CD14-positive monocyte (primary cell): ENCODE measurements at regions not wholly inside any gene's neighbourhood (a gene's known extent, or its start where the extent isn't known, plus 50 kb on each side); places are given as distances from the start of the nearest gene placed in this dataset.

Experiments
- DNase-seq, 3 donors: peaks; one replicate each; pipeline ENCODE4 v3.0.0-alpha.2; 2011 to 2022
- H2AFZ ChIP-seq: 2 replicates; pipeline ENCODE4 v1.6.0; 2012; ENCODE audit warnings: mild to moderate bottlenecking, low read depth, low read length, inconsistent platforms; ENCODE audit not compliant: insufficient read depth, poor library complexity, severe bottlenecking
- H3K27ac ChIP-seq, 2 donors: 1 replicate in 1 of 2; 2 replicates in 1 of 2; pipeline ENCODE4 v1.5.1; 2012 to 2013; ENCODE audit warnings: low read length in 2 of 2, control low read depth in 1 of 2, inconsistent platforms in 1 of 2, low read depth in 1 of 2, mild to moderate bottlenecking in 1 of 2
- H3K27me3 ChIP-seq, 2 donors: one replicate each; pipeline versions ENCODE4 v1.6.0 to v1.6.1; 2011 to 2013; ENCODE audit warnings: low read length in 2 of 2; ENCODE audit not compliant: control insufficient read depth in 2 of 2, insufficient read depth in 2 of 2
- H3K36me3 ChIP-seq, 2 donors: replicated peaks in 1 of 2; 1 replicate in 1 of 2; 2 replicates in 1 of 2; pipeline versions ENCODE4 v1.5.1 to v1.6.1; 2012 to 2013; ENCODE audit warnings: low read length in 2 of 2, control low read depth in 1 of 2, inconsistent platforms in 1 of 2, mild to moderate bottlenecking in 1 of 2; ENCODE audit not compliant: insufficient read depth in 2 of 2, control insufficient read depth in 1 of 2
- H3K4me1 ChIP-seq, 2 donors: 1 replicate in 1 of 2; 2 replicates in 1 of 2; pipeline versions ENCODE4 v1.5.1 to v1.6.1; 2012 to 2013; ENCODE audit warnings: low read length in 2 of 2, control low read depth in 1 of 2, inconsistent platforms in 1 of 2, mild to moderate bottlenecking in 1 of 2, moderate library complexity in 1 of 2; ENCODE audit not compliant: insufficient read depth in 2 of 2, control insufficient read depth in 1 of 2
- H3K4me2 ChIP-seq: replicated peaks from 2 replicates; pipeline ENCODE3; 2012; ENCODE audit warnings: low read length, moderate library complexity, mild to moderate bottlenecking; ENCODE audit not compliant: poor library complexity, severe bottlenecking; ENCODE audit errors: extremely low read depth
- H3K4me3 ChIP-seq, 3 experiments: fragments of 200-600 bp in 1 of 3; sonication (generic) in 1 of 3; replicated peaks in 1 of 3; 1 replicate in 2 of 3; 2 replicates in 1 of 3; pipeline ENCODE4 v1.5.1; 2011 to 2013; ENCODE audit warnings: low read length in 3 of 3, mild to moderate bottlenecking in 3 of 3, control low read depth in 2 of 3, low read depth in 2 of 3, inconsistent platforms in 1 of 3, moderate library complexity in 1 of 3
- H3K79me2 ChIP-seq: 2 replicates; pipeline ENCODE4 v1.6.0; 2012; ENCODE audit warnings: mild to moderate bottlenecking, control low read depth, inconsistent platforms, low read length, moderate library complexity; ENCODE audit not compliant: insufficient read depth
- H3K9ac ChIP-seq: 2 replicates; pipeline ENCODE4 v1.6.0; 2017; ENCODE audit warnings: low read length, mild to moderate bottlenecking; ENCODE audit not compliant: insufficient read depth, poor library complexity, severe bottlenecking
- H3K9me3 ChIP-seq, 2 donors: replicated peaks in 1 of 2; 1 replicate in 1 of 2; 2 replicates in 1 of 2; pipeline versions ENCODE4 v1.5.1 to v1.6.1; 2012 to 2013; ENCODE audit warnings: low read length in 2 of 2, control low read depth in 1 of 2; ENCODE audit not compliant: control insufficient read depth in 1 of 2, insufficient read depth in 1 of 2
- H4K20me1 ChIP-seq: 2 replicates; pipeline ENCODE4 v1.6.0; 2012; ENCODE audit warnings: mild to moderate bottlenecking, low read length, control low read depth, moderate library complexity; ENCODE audit not compliant: insufficient read depth
- H3K27ac Mint-ChIP-seq, 7 donors: one replicate each; pipeline ENCODE4 v1.8.0; 2020; ENCODE audit warnings: mild to moderate bottlenecking in 7 of 7, mixed read lengths in 7 of 7, moderate library complexity in 6 of 7, inconsistent platforms in 2 of 7
- H3K27me3 Mint-ChIP-seq, 3 donors: one replicate each; pipeline ENCODE4 v1.8.0; 2021 to 2022; ENCODE audit warnings: low read depth in 3 of 3, mild to moderate bottlenecking in 3 of 3, mixed read lengths in 3 of 3, moderate library complexity in 3 of 3, inconsistent platforms in 1 of 3
- H3K36me3 Mint-ChIP-seq, 2 donors: one replicate each; pipeline ENCODE4 v1.8.0; 2020; ENCODE audit warnings: mixed read lengths in 2 of 2, inconsistent platforms in 1 of 2, mild to moderate bottlenecking in 1 of 2
- H3K4me1 Mint-ChIP-seq: one replicate; pipeline ENCODE4 v1.8.0; 2020; ENCODE audit warnings: mild to moderate bottlenecking, mixed read lengths
- H3K4me3 Mint-ChIP-seq, 2 donors: one replicate each; pipeline ENCODE4 v1.8.0; 2020; ENCODE audit warnings: mild to moderate bottlenecking in 2 of 2, mixed read lengths in 2 of 2, moderate library complexity in 1 of 2
- H3K9me3 Mint-ChIP-seq, 7 donors: one replicate each; pipeline ENCODE4 v1.8.0; 2020 to 2022; ENCODE audit warnings: mixed read lengths in 7 of 7, mild to moderate bottlenecking in 6 of 7, moderate library complexity in 6 of 7, inconsistent platforms in 2 of 7
- CTCF ChIP-seq: fragments of 200-600 bp; IDR thresholded peaks from one replicate; pipeline ENCODE4 v1.8.0; 2022; ENCODE audit warnings: antibody characterized with exemption, mild to moderate bottlenecking
- whole genome bisulfite sequencing: methylation state at CpG from one replicate; pipeline ENCODE4 v1.1.5; 2013; ENCODE audit warnings: missing lambda C conversion rate; ENCODE audit not compliant: insufficient coverage; 5-methylcytosine and 5-hydroxymethylcytosine counted together
- intact Hi-C, 2 donors: fragments of 100-400 bp; cut with micrococcal nuclease; formaldehyde crosslinking; loops; one replicate each; pipeline versions ENCODE4 v1.15.0 to v1.15.1; 2023

GRCh38 chr3:96510334-96510733, 304.1 kb upstream of the EPHA6 start:
- no peak overlapping the region for H3K9ac ChIP-seq
- 79% methylated on average over 2 of the region's 7 CpGs for WGBS
- no peaks in the 10 kb centered on the region for H4K20me1 ChIP-seq
- H3K4me3 ChIP-seq = no peak overlapping the region
- H3K27ac Mint-ChIP-seq = no peak overlapping the region
- peaks cover 10 to 14% of the 10 kb centered on the region in 2 donors for H3K9me3 ChIP-seq
- no peaks in the 10 kb centered on the region for H3K4me1 Mint-ChIP-seq
- H3K27ac ChIP-seq = no peak overlapping the region
- no peaks in the 10 kb centered on the region for H3K79me2 ChIP-seq
- no peaks in the 10 kb centered on the region for H3K4me1 ChIP-seq
- H3K27me3 Mint-ChIP-seq = no peaks in the 10 kb centered on the region
- no peak overlapping the region for H3K4me2 ChIP-seq
- intact Hi-C loops = no loop called here
- no peak for TF ChIP-seq CTCF
- H3K36me3 Mint-ChIP-seq = no peaks in the 10 kb centered on the region
- no peaks in the 10 kb centered on the region for H3K27me3 ChIP-seq
- no peaks in the 10 kb centered on the region for H3K36me3 ChIP-seq
- H3K9me3 Mint-ChIP-seq = peaks cover 0 to 14% (median 0%) of the 10 kb centered on the region in 7 donors
- H2AFZ ChIP-seq = no peak overlapping the region
- DNase-seq = no peak
- H3K4me3 Mint-ChIP-seq = no peak overlapping the region

GRCh38 chr3:96537165-96537564, 277.2 kb upstream of the EPHA6 start:
- Histone ChIP-seq H3K36me3 (no peaks in the 10 kb centered on the region), H3K27me3 (no peaks in the 10 kb centered on the region), H3K4me2 (no peak overlapping the region), H3K79me2 (no peaks in the 10 kb centered on the region), H3K9ac (no peak overlapping the region), H3K27ac (no peak overlapping the region), H4K20me1 (no peaks in the 10 kb centered on the region), H2AFZ (no peak overlapping the region), H3K4me3 (no peak overlapping the region), H3K9me3 (peaks cover 0 to 6% of the 10 kb centered on the region in 2 donors), H3K4me1 (no peaks in the 10 kb centered on the region)
- Mint-ChIP-seq H3K36me3 (no peaks in the 10 kb centered on the region), H3K9me3 (peaks cover 0 to 6% (median 4%) of the 10 kb centered on the region in 7 donors), H3K27ac (no peak overlapping the region), H3K4me1 (no peaks in the 10 kb centered on the region), H3K4me3 (no peak overlapping the region), H3K27me3 (no peaks in the 10 kb centered on the region)
- intact Hi-C loops = no loop called here
- no peak for TF ChIP-seq CTCF
- no peak for DNase-seq
